Esophagus squamous epithelium (tissue), 5 donors: ENCODE measurements at regions not wholly inside any gene's neighbourhood (a gene's known extent, or its start where the extent isn't known, plus 50 kb on each side); places are given as distances from the start of the nearest gene placed in this dataset.

Source experiments
- DNase-seq: peaks from one replicate; lab custom pipeline; 2025; lab: John Stamatoyannopoulos, UW
- H3K27ac ChIP-seq, 4 donors: fragments of 200-600 bp; sonication (generic); one replicate each; pipeline ENCODE4 v1.5.1; 2016 to 2019; ENCODE audit warnings: mild to moderate bottlenecking in 1 of 4
- H3K27me3 ChIP-seq, 4 donors: fragments of 200-600 bp; sonication (generic); 1 replicate in 3 of 4; 2 replicates in 1 of 4; pipeline versions ENCODE4 v1.5.1 to v1.6.0; 2017 to 2021; ENCODE audit warnings: antibody characterized with exemption in 1 of 4
- H3K36me3 ChIP-seq, 3 donors: fragments of 200-600 bp; sonication (generic); one replicate each; pipeline ENCODE4 v1.5.1; 2016 to 2019
- H3K4me1 ChIP-seq, 3 donors: fragments of 200-600 bp; sonication (generic); one replicate each; pipeline ENCODE4 v1.5.1; 2017 to 2019
- H3K4me3 ChIP-seq, 4 donors: fragments of 200-600 bp; sonication (generic); 1 replicate in 3 of 4; 2 replicates in 1 of 4; pipeline ENCODE4 v1.5.1; 2016 to 2019; ENCODE audit warnings: mild to moderate bottlenecking in 2 of 4, moderate library complexity in 1 of 4
- H3K9me3 ChIP-seq, 3 donors: fragments of 200-600 bp; sonication (generic); one replicate each; pipeline ENCODE4 v1.5.1; 2016 to 2019
- POLR2A ChIP-seq, 4 donors: fragments of 450-650 bp; IDR thresholded peaks; one replicate each; pipeline ENCODE4 v1.6.1; 2017; ENCODE audit warnings: antibody characterized with exemption in 4 of 4, mild to moderate bottlenecking in 4 of 4, moderate library complexity in 3 of 4
- WGBS, 2 donors: methylation state at CpG; one replicate each; pipeline ENCODE4 v1.1.5; 2018; 5-methylcytosine and 5-hydroxymethylcytosine counted together
- intact Hi-C: fragments of 100-400 bp; cut with DNase I; formaldehyde crosslinking; loops from one replicate; pipeline ENCODE4 v1.15.0; 2022
- TF ChIP-seq, protein P1 (sequence below), 6 experiments: fragments of 450-650 bp in 4 of 6; fragments of 200-600 bp in 2 of 6; sonication (generic) in 2 of 6; IDR thresholded peaks; one replicate each; pipeline ENCODE4 v1.5.1; 2016 to 2019; ENCODE audit warnings: antibody characterized with exemption in 6 of 6, mild to moderate bottlenecking in 4 of 6, moderate library complexity in 4 of 6
- donor health status: DM: yes; HTN: yes; CAD: no.

DNA sequence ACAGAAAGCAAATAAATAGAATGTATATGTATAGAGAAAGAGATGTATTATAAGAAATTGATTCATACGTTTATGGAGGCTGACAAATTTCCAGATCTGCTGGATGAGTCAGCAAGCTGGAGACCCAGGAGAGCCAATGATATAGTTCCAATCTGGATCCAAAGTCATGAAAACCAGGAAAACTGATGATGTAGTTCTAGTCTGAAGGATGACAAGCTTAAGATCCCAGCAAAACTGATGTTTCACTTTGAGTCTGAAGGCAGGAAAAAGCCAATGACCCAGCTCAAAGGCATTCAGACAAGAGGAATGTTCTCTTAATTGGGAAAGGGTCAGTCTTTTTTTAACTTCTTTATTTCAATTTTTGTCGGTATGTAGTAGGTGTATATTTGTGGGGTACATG lies 102.6 kb downstream of the LHFPL1 start:
- intact Hi-C loops: no loop called here
- TF ChIP-seq POLR2A (IDR thresholded peaks at IDR 0.05): no peak
- TF ChIP-seq, protein P1, sequence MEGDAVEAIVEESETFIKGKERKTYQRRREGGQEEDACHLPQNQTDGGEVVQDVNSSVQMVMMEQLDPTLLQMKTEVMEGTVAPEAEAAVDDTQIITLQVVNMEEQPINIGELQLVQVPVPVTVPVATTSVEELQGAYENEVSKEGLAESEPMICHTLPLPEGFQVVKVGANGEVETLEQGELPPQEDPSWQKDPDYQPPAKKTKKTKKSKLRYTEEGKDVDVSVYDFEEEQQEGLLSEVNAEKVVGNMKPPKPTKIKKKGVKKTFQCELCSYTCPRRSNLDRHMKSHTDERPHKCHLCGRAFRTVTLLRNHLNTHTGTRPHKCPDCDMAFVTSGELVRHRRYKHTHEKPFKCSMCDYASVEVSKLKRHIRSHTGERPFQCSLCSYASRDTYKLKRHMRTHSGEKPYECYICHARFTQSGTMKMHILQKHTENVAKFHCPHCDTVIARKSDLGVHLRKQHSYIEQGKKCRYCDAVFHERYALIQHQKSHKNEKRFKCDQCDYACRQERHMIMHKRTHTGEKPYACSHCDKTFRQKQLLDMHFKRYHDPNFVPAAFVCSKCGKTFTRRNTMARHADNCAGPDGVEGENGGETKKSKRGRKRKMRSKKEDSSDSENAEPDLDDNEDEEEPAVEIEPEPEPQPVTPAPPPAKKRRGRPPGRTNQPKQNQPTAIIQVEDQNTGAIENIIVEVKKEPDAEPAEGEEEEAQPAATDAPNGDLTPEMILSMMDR (IDR thresholded peaks at IDR 0.05): no peak
- Histone ChIP-seq H3K27ac (no peak overlapping the region), H3K36me3 (no peaks in the 10 kb centered on the region), H3K27me3 (peaks cover 0 to 3% (median 0%) of the 10 kb centered on the region in 4 donors), H3K9me3 (no peaks in the 10 kb centered on the region), H3K4me3 (no peak overlapping the region), H3K4me1 (no peaks in the 10 kb centered on the region)
- WGBS, 2 donors: 46 to 47% methylated on average over 2 of the region's 2 CpGs
- no peak for DNase-seq

DNA sequence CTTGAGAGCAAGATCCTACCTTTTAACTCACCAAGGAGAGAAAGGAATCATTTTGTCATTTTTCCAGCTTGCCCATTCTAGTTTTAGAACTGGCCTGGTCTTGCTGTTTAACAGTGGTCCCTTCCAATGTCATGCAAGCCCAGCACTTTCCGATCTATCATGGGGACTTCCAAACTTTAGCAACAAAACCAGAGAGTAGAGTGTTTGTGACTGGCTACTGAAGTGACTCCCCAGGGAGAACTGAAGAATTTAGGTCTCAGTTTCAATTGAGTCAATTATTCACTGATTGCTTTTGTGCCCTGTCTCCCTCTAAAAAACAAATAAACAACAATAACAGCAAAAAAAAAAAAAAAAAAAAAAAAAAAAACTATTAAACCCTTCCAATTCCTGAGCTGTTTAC lies 108.3 kb downstream of the LHFPL1 start:
- no peak for TF ChIP-seq POLR2A (IDR thresholded peaks at IDR 0.05)
- TF ChIP-seq, protein P1 (IDR thresholded peaks at IDR 0.05): no peak
- no peak for DNase-seq
- Histone ChIP-seq H3K4me1 (no peaks in the 10 kb centered on the region), H3K4me3 (no peak overlapping the region), H3K27me3 (no peaks in the 10 kb centered on the region), H3K36me3 (no peaks in the 10 kb centered on the region), H3K27ac (no peak overlapping the region), H3K9me3 (no peaks in the 10 kb centered on the region)
- intact Hi-C loops: no loop called here
- 71 to 89% methylated on average over 1 of the region's 1 CpG for WGBS, 2 donors

DNA sequence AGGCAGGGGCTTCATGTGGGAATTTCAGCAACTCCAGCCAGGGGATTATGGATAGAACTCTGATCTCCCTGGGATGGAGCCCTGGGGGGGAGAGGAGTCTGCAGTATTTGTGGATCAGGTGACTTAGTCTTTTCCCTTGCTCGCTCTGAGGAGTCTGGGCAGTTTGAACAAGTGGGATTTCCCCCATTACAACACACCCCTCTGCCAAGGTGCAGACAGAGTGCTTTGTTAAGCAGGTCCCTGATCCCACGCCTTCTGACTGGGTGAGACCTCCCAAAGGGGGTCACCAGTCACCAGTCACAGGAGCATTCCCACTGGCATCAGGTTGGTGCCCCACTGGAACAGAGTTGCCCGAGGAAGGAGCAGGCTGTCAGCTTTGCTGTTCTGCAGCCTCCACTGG lies 123.9 kb downstream of the LHFPL1 start:
- no peak for DNase-seq
- WGBS, 2 donors: 100% methylated on average over 1 of the region's 3 CpGs; no CpG with 5 or more reads in 1 of the 2 donors

GRCh38 chrX:112545051-112545450 lies 134.7 kb downstream of the LHFPL1 start:
- DNase-seq: no peak
- Histone ChIP-seq H3K36me3 (no peaks in the 10 kb centered on the region), H3K27ac (no peak overlapping the region), H3K9me3 (no peaks in the 10 kb centered on the region), H3K27me3 (no peaks in the 10 kb centered on the region), H3K4me3 (no peak overlapping the region), H3K4me1 (no peaks in the 10 kb centered on the region)
- intact Hi-C loops: no loop called here
- TF ChIP-seq, protein P1 (IDR thresholded peaks at IDR 0.05): no peak
- no peak for TF ChIP-seq POLR2A (IDR thresholded peaks at IDR 0.05)
- 74% methylated on average over 4 of the region's 4 CpGs for WGBS, 2 donors

More for the DNA sequence above, 123.9 kb downstream of the LHFPL1 start:
- no peak overlapping the region for H3K4me3 ChIP-seq
- TF ChIP-seq, protein P1 (IDR thresholded peaks at IDR 0.05): no peak
- no peak for TF ChIP-seq POLR2A (IDR thresholded peaks at IDR 0.05)
- no peaks in the 10 kb centered on the region for H3K4me1 ChIP-seq
- intact Hi-C loops: no loop called here
- H3K27ac ChIP-seq: no peak overlapping the region
- no peaks in the 10 kb centered on the region for H3K36me3 ChIP-seq
- H3K9me3 ChIP-seq: no peaks in the 10 kb centered on the region
- H3K27me3 ChIP-seq: no peaks in the 10 kb centered on the region

DNA sequence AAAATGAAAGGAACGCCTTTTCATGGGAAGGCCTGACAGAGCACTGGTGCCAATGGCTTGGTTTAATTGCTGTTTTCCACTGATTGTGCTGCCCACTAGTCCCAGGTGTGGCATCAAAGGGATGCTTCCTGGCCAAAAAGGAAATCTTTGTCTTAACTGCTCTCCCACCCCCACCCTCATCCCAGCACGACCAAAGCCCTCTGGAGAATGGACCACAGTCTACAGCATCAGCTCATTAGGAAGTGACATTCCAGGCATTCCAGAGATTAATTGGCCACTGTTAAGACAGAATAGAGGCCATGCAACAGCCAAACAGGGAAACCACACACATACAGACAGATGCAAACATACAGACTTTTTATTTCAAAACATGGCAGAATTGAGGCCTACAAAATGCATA lies 143.2 kb downstream of the LHFPL1 start:
- 20 to 73% methylated on average over 1 of the region's 2 CpGs for WGBS, 2 donors
- H3K36me3 ChIP-seq: no peaks in the 10 kb centered on the region
- no peaks in the 10 kb centered on the region for H3K9me3 ChIP-seq
- intact Hi-C loops: no loop called here
- no peaks in the 10 kb centered on the region for H3K27me3 ChIP-seq
- TF ChIP-seq, protein P1 (IDR thresholded peaks at IDR 0.05): no peak
- TF ChIP-seq POLR2A (IDR thresholded peaks at IDR 0.05): no peak
- no peak for DNase-seq
- no peaks in the 10 kb centered on the region for H3K4me1 ChIP-seq
- H3K4me3 ChIP-seq: no peak overlapping the region
- no peak overlapping the region for H3K27ac ChIP-seq
